ENCODE measurements at regions not wholly inside any gene's neighbourhood (a gene's known extent, or its start where the extent isn't known, plus 50 kb on each side); places are given as distances from the start of the nearest gene placed in this dataset.

- peaks cover 8% of the 10 kb centered on the region for H3K9me3 Mint-ChIP-seq
- H3K4me3 Mint-ChIP-seq, result no peak overlapping the region
- H3K27me3 Mint-ChIP-seq (ENCODE audit: low read depth), result no peaks in the 10 kb centered on the region
- H3K27ac Mint-ChIP-seq (ENCODE audit: unreplicated experiment), result no peak overlapping the region
- H3K4me1 Mint-ChIP-seq, result peaks cover 5% of the 10 kb centered on the region
- TF ChIP-seq, protein P1, sequence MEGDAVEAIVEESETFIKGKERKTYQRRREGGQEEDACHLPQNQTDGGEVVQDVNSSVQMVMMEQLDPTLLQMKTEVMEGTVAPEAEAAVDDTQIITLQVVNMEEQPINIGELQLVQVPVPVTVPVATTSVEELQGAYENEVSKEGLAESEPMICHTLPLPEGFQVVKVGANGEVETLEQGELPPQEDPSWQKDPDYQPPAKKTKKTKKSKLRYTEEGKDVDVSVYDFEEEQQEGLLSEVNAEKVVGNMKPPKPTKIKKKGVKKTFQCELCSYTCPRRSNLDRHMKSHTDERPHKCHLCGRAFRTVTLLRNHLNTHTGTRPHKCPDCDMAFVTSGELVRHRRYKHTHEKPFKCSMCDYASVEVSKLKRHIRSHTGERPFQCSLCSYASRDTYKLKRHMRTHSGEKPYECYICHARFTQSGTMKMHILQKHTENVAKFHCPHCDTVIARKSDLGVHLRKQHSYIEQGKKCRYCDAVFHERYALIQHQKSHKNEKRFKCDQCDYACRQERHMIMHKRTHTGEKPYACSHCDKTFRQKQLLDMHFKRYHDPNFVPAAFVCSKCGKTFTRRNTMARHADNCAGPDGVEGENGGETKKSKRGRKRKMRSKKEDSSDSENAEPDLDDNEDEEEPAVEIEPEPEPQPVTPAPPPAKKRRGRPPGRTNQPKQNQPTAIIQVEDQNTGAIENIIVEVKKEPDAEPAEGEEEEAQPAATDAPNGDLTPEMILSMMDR (conservative IDR thresholded peaks at IDR 0.05), result no peak
- H3K36me3 Mint-ChIP-seq (ENCODE audit: low read depth), result no peaks in the 10 kb centered on the region
- no peak for DNase-seq (ENCODE audit: low read depth, low spot score)
Observed at GRCh38 chr12:45581112-45581511, 148.4 kb upstream of the ARID2 start.

- Mint-ChIP-seq H3K27ac (ENCODE audit: unreplicated experiment) (no peak overlapping the region), H3K4me3 (no peak overlapping the region), H3K9me3 (peaks cover 8% of the 10 kb centered on the region), H3K36me3 (ENCODE audit: low read depth) (no peaks in the 10 kb centered on the region), H3K4me1 (no peaks in the 10 kb centered on the region), H3K27me3 (ENCODE audit: low read depth) (no peaks in the 10 kb centered on the region)
- TF ChIP-seq, protein P1 (conservative IDR thresholded peaks at IDR 0.05), result no peak
- DNase-seq (ENCODE audit: low read depth, low spot score), result no peak
Observed at GRCh38 chr12:45582536-45582935, 147.0 kb upstream of the ARID2 start.

DNA sequence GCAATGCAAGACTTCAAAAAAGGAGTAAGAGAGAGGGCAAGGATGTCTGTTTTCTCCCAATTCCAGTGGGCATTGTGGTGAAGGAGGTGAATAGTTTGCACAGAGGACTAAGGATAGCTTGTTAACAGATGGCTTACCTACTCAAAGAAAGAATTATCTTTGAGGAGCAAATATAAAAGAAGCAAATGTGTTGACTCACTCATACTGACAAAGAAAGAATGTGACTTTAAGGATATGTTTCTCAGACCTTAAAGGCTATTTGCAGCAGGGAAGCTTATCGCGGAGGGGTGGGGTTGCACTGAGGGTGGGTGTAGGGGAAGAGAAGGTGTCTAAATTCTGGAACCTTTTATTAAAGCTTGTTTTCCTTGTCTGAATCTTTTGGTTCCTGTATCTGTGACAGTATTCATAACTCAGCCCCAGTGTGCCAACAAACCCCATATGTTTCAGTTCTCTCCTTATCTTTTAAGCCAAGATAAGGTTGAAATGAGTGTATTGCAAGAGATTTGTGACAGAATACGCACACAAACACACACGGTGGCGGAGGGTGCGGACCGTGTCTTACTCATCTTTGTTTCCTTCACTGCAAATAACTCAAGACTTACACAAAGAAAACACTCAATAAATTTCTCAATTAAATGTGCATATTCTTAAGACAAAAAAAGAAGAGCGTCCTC, 146.4 kb upstream of the ARID2 start:
- H3K36me3 Mint-ChIP-seq (ENCODE audit: low read depth), result no peaks in the 10 kb centered on the region
- no peak overlapping the region for H3K27ac Mint-ChIP-seq (ENCODE audit: unreplicated experiment)
- DNase-seq (ENCODE audit: low read depth, low spot score), result no peak
- no peaks in the 10 kb centered on the region for H3K4me1 Mint-ChIP-seq
- H3K27me3 Mint-ChIP-seq (ENCODE audit: low read depth), result no peaks in the 10 kb centered on the region
- no peak overlapping the region for H3K4me3 Mint-ChIP-seq
- TF ChIP-seq, protein P1 (conservative IDR thresholded peaks at IDR 0.05), result no peak
- peaks cover 8% of the 10 kb centered on the region for H3K9me3 Mint-ChIP-seq

DNA sequence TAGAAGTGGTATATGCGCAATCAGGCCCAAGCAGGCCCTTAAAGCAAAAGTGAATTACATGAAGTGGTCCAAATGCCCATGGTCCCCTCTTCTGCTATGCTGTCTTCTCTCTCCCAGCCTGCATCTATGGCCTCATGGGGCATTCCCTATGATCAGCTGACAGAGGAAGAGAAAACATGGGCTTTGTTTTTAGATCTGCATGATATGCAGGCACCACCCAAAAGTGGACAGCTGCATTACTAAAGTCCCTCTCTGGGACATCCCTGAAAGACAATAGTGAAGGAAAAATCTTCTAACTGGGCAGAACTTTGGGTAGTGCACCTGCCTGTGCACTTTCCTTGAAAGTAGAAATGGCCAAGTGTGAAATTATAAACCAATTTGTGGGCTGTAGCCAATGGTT, 145.2 kb upstream of the ARID2 start:
- DNase-seq (ENCODE audit: low read depth, low spot score), result no peak
- Mint-ChIP-seq H3K27me3 (ENCODE audit: low read depth) (no peaks in the 10 kb centered on the region), H3K4me1 (no peaks in the 10 kb centered on the region), H3K36me3 (ENCODE audit: low read depth) (no peaks in the 10 kb centered on the region), H3K4me3 (no peak overlapping the region), H3K27ac (ENCODE audit: unreplicated experiment) (no peak overlapping the region), H3K9me3 (peaks cover 8% of the 10 kb centered on the region)
- TF ChIP-seq, protein P1 (conservative IDR thresholded peaks at IDR 0.05), result no peak

DNA sequence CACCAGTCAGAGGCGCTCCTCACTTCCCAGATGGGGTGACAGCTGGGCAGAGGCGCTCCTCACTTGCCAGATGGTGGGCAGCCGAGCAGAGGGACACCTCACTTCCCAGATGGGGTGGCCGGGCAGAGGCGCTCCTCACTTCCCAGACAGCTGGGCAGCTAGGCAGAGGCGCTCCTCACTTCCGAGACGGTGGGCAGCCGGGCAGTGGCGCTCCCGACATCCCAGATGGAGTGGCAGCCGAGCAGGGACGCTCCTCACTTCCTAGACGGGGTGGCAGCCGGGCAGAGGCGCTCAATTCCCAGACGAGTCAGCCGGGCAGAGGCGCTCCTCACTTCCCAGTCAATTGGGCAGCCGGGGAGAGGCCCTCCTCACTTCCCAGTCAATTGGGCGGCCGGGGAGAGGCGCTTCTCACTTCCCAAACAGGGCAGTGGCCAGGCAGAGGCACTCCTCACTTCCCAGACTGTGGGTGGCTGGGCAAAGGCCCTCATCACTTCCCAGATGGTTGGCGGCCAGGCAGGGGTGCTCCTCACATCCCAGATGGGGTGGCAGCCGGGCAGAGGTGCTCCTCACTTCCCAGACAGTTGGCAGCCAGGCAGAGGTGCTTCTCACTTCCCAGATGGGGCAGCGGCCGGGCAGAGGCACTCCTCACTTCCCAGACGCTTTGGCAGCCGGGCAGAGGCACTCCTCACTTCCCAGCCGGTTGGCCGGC, 143.8 kb upstream of the ARID2 start:
- Mint-ChIP-seq H3K9me3 (peaks cover 6% of the 10 kb centered on the region), H3K4me3 (no peak overlapping the region), H3K4me1 (no peaks in the 10 kb centered on the region), H3K27me3 (ENCODE audit: low read depth) (no peaks in the 10 kb centered on the region), H3K36me3 (ENCODE audit: low read depth) (no peaks in the 10 kb centered on the region), H3K27ac (ENCODE audit: unreplicated experiment) (no peak overlapping the region)
- TF ChIP-seq, protein P1 (conservative IDR thresholded peaks at IDR 0.05), result no peak
- no peak for DNase-seq (ENCODE audit: low read depth, low spot score)
